HG03097 (cell line): ENCODE measurements at regions not wholly inside any gene's neighbourhood (a gene's known extent, or its start where the extent isn't known, plus 50 kb on each side); places are given as distances from the start of the nearest gene placed in this dataset.
"Not testable (repeated sequence)": the region's sequence is repeated elsewhere in the genome, so short reads cannot be mapped to it uniquely, and the experiment has no call there.

Experiments used
- ATAC-seq: cut with Tn5 transposase; IDR thresholded peaks from one replicate; pipeline ENCODE4 v1.9.1; 2021; ENCODE audit not compliant: unreplicated experiment, low FRiP score

DNA sequence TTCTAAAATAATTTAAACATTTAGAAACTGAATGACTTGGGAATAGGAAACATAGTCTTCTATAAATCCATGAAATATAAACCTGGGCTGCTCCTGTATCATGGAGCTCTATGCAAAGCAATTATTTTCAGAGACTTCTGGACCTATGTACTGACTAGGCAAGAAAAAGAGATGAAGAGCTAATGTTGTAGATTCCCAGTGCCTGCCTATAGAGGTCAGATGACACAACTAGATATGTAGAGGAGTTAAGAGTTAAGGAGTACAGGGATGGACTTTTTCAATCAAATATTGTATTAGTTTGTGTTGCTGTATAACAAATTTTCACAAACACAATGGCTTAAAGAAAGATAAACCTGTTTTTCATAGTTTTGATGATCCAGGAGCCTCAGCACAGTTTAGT, 1434.5 kb downstream of the KCNT2 start:
- no peak for ATAC-seq

DNA sequence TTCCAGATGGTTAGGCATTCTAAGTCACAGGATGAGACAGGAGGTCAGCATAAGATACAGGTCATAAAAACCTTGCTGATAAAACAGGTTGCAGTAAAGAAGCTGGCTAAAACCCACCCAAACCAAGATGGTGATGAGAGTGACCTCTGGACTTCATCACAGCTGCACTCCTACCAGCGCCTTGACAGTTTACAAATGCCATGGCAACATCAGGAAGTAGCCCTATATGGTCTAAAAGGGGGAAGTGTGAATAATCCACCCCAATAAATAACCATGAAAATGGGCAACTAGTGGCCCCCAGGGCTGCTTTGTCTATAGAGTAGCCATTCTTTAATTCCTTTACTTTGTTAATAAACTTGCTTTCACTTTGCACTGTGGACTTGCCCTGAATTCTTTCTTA, 1448.4 kb downstream of the KCNT2 start:
- ATAC-seq, result not testable (repeated sequence)

DNA sequence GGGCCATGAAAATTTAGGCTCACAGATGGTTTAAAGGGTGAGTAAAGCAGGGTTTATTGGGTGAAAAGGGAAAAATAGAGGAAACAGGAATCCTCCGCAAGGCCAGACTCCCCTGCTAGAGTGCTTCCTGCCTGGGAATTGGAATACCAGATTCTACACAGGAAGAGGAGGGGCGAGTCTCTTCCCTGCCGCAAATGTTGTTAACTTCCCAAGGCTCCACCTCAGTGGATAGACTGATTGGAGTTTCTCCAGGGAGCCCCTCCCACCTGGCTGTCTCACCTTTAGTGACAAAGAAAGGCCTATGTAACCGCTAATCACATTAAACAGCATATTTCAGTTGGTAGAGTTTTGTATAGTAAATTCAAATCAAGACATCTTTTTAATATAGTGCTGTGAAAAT, 1450.1 kb downstream of the KCNT2 start:
- ATAC-seq, result no peak

DNA sequence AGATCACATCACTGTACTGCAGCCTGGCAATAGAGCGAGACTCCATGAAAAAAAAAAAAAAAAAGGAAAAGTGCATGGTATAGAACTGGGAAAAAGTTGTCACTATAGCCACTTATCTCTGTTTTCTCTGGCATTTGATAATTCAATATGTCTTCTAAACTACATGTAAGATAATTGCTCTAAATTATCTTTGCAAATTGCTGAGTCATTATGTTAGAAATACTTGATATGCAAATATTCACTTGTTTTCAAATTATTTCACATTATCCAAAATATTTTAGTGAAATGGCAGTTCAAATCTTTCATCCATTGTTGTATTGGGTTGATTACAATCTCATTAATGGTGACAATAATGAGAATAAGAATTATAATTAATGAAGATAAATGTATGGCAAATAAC, 1455.1 kb downstream of the KCNT2 start:
- ATAC-seq, result no peak

DNA sequence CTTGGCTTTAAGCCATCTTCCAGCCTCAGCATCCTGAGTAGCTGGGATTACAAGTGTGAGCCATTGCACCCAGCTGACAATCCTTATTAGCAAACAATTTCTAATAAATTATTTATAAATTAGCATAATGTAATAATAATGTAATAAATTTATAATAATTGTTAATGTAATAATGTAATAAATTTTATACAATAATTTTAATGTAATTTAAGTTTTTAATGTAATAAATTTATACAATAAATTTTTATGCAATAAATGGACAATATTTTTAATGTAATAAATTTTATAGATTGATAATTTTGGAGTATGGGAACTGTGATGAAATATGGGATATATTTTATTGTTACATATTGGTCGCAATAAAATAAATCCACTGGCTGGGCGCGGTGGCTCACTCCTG, 1457.5 kb downstream of the KCNT2 start:
- ATAC-seq, result no peak

DNA sequence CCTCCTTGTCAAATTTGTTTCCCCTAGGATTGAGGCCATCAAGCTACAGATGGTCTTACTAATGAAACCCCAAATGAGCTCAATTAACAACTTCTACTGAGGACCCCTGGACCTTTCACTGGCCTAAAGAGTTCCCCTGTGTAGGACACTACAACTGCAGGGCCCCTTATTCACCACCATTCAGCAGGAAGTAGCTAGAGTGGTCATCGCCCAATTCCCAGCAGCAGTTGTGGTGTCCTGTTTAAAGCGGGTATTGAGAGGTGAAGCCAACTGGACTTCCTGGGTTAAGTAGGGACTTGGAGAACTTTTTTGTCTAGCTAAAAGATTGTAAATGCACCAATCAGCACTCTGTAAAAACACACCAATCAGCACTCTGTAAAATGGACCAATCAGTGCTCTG, 1466.9 kb downstream of the KCNT2 start:
- no peak for ATAC-seq

DNA sequence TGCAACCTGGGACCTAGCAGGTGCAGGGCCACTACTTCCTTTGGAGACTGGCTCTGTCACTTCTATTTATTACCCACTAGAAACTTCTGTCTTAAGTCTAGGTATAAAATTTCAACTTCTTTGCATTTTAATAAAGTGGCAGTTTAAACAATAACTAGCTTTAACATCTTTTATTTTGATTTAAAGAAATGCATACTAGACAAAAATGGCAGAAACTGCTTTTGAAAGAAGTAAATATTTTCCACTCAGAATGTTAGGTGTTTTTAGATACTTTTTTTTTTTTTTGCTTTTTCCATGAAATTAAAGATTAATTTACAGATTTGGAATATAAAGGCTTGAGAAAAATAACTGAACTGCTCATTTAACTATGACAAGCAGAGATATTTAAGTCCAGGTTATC, 1477.6 kb downstream of the KCNT2 start:
- no peak for ATAC-seq

DNA sequence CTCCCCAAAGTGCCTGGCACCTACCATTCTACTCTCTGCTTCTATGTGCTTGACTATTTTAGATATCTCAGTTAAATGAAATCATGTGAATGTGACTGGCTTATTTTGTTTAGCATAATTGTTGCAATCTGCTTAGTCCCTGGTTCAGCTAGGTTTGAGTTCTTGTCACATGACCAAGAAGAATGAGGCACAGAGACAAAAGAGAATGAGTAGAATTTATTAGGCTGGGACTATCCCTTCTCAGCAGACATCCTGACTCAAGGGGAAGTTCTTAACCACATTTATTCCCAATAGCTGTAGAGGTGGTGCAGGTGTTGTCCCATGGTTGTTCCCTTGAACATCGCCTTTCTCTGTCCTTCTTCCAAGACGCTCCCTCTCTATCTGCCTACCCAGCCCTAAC, 1485.7 kb downstream of the KCNT2 start:
- no peak for ATAC-seq

DNA sequence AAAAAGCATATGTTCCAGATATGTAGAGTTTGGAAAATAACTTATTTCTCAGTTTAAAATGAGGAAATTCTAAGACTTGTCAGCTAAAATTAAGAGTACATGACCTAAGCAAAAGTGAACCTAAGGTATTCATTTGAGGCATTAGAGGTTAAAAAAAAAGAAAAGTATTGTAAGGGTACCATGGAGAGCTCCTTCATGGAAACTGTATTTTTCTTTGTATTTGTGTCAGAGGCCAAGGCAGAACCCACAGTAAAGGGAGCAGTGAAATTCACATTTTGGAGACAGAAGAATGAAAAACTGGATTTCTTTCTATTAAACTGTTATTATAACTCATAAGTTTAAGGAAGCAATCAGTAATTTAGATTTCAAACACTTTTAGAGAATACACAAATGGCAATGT, 1494.8 kb downstream of the KCNT2 start:
- ATAC-seq, result no peak

DNA sequence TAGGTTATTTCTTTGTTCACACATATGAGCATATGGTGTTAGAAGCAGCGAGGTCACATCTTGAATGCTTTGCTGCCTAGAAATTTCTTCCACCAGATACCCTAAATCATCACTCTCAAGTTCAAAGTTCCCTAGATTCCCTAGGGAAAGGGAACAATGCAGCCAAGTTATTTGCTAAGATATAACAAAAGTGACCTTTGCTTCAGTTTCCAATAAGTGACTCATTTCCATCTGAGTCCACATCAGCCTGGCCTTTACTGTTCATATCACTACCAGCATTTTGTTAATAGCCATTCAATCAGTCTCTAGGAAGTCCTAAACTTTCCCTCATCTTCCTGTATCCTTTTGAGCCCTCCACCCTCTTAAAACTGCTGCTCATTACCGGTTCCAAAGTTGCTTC, 1502.5 kb downstream of the KCNT2 start:
- no peak for ATAC-seq

DNA sequence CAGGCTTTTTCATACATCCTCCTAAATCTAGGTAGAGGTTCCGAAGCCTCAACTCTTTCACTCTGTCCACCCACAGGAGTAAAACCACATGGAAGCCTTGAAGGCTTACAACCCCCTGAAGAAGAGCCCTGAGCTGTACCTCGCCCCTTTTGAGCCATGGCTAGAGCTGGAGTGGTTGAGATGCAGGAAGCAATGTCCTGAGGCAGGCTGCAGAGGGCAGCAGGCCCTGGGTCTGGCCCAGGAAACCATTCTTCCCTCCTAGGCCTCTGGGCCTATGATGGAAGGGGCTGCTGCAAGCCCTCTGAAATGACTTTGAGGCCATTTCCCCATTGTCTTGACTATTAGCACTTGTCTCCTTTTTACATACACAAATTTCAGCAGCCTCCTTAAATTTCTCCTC, 1503.0 kb downstream of the KCNT2 start:
- no peak for ATAC-seq

DNA sequence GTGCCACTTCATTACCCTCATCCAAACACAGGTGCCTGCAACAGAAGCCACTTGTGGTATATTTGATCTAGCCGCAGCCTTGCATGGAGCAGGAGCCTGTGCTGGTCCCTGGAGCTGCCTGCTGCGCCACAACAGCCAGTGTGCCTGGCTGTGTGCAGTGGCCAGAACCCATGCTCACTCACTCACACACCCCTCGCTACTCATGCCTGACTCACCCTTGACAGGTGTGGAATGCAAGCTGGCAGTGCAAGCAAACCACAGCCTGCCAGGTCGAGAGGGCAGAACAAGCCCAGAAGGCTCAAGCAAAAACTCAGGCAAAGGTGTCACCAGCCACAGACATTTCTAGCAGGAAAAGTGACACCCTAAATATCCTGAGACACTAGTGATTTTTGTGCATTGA, 1510.9 kb downstream of the KCNT2 start:
- no peak for ATAC-seq

DNA sequence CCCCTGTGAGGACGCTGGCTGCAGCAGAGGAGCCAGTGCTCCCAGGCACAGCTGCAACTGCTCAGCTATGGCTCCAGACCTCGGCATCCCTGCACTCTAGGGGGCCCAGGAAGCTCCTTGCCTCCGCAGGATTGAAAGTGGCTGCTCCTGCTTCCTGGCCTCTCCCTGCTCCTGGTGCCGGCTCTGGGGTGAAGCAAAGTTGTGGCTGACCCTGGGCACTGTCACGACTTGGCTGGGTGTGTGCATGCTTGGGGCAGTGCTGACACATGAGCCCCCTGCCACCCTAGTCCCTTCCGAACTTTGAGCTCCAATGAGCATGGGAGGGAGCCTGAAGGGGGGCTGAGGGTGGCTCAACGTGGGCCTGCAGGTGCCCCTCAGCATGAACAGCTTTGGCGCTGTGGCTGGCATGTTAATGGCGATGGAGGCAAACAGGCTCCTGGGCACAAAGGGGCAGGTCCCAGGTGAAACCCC, 1512.2 kb downstream of the KCNT2 start:
- no peak for ATAC-seq

DNA sequence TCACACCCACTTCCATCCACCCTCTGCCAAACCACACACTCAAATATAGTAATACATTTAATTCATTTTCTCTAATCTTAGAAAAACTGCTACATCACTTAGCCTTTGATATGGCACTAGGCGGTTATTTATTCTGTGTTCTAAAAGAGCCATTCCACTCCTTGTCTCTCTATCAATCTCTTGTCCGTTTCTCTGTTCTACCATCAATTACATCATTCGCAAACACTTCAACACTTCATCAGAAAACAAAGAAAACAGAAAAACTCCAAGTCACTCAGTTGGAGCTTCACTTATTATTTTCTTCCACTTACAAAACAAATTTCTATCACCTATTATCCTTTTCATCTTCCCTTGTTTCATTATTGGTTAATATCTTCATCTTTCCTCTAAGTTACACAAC, 1523.0 kb downstream of the KCNT2 start:
- ATAC-seq, result no peak

DNA sequence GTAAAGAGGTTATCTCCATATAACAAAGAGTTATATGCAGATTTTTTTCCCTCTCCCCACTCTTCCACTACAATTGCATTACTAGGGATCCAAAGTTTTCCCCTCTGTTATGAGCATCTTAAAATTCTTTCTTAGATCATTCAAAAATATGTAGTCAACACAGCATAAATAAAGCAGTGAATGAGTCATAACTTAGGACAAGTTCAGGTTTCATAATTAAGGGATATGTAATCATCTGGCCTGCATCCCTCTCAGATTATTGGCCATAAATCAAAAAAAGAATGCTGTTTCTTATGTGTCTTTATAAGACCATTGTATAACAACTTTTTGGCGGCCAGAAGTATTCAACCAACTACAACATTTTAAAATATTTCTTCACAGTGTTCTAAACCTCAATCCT, 1526.1 kb downstream of the KCNT2 start:
- no peak for ATAC-seq

DNA sequence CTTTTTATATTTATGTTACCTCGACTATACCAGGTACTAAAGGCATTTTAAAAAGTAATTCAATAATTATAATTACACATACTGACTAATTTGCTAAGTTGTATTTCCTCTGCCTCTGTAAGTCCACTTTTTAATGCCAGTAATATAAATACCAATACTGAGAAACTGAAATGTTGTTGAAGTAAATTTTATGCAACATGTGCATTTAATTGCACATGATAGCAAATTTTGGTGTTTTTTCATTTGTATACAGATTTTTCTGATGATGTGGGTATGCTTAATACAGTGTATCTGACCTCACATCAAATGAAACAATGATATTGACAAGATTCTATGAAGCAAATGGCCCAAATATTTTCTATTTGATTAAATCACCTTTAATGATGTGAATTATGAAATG, 1531.6 kb downstream of the KCNT2 start:
- no peak for ATAC-seq

DNA sequence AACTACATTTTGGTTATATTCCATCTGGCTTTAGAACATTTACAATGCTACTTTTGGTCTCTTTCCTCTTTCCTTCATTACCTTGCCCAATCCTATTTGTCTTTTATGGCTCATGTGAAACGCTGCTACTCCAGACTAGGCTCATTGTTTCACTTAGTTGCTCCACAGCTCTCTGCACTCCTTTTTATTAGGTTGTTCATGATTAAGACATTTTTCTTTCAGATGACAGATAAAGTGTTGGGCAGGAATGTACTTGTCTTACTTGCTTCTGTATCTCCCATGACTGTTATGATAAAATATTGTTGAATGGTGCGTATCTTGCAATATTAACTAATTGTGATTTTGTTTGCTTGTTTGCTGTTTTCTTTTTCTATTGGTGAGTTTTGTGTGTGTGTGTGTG, 1532.3 kb downstream of the KCNT2 start:
- no peak for ATAC-seq

DNA sequence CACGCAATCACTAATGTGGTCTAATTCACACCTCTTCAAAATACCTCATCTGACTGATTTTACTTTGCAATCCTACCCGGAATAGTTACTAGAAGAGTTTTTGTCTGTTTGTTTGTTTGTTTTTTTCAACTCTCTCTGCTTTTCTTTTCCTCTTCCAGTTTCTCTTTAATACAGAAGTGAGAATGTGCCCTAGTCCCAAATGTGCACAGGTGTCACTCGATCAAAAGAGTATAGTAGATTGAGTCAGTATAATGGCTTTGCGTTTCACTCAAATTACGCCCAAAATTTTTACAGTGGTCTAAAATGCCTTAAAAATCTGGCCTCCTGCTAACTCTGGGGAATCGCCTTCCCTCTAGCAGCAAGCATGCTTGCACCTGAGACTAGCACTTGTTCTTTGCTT, 1536.8 kb downstream of the KCNT2 start:
- no peak for ATAC-seq

DNA sequence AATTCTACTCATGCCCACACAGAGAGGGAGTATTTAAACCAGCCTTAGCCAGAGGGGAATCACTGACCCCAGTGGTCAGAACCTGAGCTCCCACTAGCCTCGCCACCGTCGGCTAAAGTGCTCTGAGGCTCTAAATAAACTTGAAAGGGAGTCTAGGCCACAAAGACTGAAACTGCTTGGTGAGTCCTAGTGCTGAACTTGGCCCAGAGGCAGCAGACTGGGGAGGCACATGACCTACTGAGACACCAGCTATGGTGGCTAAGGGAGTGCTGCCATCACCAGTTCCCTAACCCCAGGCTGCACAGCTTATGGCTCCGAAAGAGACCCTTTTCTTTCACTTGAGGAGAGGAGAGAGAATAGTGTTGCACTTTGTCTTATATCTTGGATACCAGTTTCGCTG, 1542.8 kb downstream of the KCNT2 start:
- ATAC-seq, result no peak

DNA sequence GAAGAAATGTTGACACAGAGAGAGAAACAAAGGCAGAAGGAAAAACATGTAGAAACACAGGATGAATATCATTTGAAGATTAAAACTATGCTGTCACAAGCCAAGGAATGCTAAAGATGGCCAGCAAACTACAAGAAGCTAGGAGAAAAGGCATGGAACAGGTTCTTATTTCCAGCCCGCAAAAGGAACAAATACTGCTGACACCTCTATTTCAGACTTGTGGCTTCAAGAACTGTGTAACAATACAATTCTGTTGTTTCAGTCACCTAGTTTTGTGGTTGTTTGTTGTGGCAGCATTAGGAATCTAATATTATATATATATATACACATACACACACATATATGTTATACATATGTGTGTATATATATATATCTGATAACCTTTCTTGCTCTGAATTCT, 1543.9 kb downstream of the KCNT2 start:
- no peak for ATAC-seq

DNA sequence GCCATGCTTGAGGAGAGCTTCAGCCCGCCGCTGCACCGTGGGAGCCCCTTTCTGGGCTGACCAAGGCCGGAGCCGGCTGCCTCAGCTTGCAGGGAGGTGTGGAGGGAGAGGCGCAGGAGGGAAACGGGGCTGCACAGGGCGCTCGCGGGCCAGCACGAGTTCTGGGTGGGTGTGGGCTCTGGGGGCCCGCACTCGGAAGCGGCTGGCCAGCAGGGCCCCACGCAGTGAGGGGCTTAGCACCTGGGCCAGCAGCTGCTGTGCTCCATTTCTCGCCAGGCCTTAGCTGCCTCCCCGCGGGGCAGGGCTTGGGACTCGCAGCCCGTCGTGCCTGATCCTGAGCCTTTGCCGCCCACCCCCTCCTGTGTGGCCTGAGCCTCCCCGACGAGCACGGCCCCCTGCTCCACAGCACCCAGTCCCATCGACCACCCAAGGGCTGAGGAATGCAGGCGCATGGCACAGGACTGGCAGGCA, 1554.0 kb downstream of the KCNT2 start:
- ATAC-seq, result no peak

DNA sequence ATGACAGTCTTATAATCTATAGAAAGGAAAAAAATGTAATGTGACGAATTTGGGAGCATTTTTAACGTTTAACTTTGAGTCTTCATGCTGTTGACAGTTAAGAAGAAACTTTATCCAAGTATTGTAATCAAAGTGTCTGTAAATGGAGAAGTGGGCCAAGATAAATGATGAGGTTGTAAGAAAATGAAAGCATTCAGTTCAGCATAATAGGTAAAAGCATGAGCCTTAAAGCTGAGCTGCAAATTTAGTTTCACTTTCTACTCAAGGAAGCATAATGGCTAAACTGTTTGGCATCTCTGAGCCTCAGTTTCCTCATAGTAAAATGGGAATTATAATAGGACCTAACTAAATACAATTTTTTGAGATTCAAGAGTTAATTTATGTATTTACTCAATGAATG, 1554.8 kb downstream of the KCNT2 start:
- ATAC-seq, result no peak

DNA sequence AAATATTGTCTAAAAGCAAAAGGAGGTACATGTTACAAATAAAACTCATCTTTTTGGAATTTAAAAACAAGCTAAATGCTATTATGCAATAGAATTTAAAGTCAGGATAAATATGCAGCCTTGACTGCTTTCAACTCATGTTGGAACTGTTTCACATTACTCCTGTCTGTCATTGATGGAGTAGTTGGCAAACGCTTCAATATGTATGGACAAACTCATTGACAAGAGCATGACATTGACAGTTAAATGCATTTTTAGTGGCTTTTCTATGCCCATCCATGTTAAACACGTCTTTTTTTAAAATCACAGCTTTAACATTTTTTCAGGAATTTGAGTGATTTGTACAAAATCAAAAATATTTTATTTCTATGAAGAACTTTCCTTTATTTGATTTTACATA, 1560.5 kb downstream of the KCNT2 start:
- no peak for ATAC-seq

DNA sequence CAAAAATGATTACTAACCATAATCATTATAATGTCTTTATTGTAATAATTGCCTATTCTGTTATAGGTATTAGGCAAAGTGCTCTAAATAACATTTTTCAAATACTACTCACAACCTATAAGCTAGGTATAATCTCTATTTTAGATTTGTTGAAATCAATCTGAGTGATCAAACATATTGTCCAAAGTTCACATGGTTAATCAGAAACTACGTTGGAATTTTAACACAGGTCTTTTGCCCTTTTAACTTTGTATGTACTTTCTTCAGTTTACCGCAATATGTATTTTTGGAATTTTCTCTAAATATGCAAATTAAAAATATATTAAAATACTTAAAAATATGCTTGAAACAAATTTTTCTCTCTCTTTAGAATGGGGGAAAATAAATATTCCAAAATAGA, 1563.2 kb downstream of the KCNT2 start:
- ATAC-seq, result no peak
